ENCODE measurements at regions not wholly inside any gene's neighbourhood (a gene's known extent, or its start where the extent isn't known, plus 50 kb on each side); places are given as distances from the start of the nearest gene placed in this dataset.

DNA sequence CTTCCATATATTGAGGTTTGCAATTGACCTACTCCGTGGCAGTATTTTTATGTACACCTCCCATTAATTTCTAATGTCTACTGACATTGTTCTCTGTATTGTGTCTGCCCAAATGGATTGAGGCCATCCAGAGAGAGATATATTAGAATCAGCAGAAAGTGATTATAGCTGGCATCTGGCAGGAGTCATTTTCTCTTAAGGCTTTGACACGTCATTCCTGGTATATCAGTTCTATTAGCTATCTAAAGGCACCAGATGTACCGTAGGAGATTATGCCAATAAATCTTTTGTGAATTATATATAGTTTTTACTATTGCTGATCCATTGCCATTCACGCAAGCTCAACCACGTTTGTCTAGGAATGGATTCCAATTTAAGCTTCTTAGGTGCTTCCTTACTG, 1026.4 kb upstream of the IGFBP7 start:
- no peak for DNase-seq (ENCODE audit: low spot score)
- intact Hi-C loops (cut with DNase I), result no loop called here

DNA sequence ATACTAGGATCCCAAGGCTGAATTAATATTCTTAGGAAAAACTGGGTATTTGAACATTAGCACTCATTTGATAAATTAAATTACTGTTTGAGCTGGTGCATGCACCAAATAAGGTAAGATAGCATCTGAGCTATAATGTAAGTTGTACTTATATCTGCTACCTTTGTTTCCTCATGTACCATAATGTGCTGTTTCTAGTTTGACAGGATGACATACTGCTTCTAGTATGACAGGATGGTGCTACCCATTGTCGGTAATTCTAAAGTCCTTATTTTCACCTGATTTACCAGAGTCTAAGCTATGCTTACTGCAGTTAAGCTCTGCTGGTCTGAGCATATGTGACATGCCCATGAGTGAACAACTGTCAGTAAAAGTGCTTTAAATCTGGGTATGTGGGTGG, 1017.5 kb upstream of the IGFBP7 start:
- no peak for DNase-seq (ENCODE audit: low spot score)
- intact Hi-C loops (cut with DNase I), result no loop called here

DNA sequence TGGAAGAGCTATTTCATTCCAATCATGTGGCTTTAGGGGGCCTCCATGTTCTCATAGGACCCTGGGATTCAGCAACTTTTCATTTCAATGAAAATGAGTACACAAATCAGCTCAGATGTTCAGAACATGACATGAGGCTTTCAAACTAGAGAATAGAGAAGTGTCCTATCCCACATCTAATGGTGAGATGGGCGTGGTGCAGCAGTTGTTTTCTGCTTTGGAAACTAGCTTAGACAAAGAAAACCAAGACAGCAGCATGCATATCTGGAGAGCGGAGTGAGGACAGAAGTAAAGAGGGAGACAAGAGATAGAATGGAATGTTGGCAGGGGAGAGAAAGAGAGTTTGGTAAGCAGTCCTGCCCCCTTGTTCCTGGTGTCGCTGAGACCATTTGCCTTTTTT, 1009.1 kb upstream of the IGFBP7 start:
- intact Hi-C loops (cut with DNase I), result no loop called here

DNA sequence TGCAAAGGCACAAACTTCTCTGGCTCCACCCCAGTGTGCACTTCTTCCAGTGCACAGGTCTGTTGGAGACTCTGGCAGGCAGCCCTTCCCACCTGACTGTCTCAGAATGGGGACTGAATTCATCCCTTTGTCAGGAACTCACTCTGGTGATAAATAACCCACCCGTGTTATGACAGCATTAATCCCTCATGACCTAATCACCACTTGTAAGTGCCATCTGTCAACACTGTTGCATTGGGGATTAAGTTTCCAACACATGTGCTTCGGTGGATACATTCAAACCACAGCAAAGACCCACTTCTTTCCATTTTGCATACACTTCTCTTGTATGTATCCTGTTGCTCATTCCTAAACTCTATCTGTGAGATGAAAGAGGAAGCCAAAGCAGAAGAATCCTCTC, 1002.9 kb upstream of the IGFBP7 start:
- DNase-seq (ENCODE audit: low spot score), result no peak
- intact Hi-C loops (cut with DNase I), result no loop called here

More for the DNA sequence above, 1009.1 kb upstream of the IGFBP7 start:
- no peak for DNase-seq (ENCODE audit: low spot score)

DNA sequence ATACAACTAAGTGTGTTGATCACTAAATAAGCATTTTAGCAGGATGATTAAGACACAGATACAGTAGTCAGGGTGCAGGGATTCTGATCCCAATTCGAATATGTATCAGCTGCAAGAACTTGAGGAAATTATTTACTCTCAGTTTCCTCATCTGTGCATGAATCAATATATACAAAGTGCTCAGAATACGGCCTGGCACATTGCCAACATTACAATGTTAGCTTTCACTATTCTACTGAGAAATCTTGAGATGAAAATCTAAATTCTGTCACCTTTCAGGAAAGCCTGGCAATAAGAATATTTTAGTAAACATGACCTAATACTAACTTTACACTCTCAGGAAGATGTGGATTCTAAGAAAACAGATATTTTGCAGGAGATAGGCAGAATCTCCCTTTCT, 1001.6 kb upstream of the IGFBP7 start:
- no peak for DNase-seq (ENCODE audit: low spot score)
- intact Hi-C loops (cut with DNase I), result no loop called here

DNA sequence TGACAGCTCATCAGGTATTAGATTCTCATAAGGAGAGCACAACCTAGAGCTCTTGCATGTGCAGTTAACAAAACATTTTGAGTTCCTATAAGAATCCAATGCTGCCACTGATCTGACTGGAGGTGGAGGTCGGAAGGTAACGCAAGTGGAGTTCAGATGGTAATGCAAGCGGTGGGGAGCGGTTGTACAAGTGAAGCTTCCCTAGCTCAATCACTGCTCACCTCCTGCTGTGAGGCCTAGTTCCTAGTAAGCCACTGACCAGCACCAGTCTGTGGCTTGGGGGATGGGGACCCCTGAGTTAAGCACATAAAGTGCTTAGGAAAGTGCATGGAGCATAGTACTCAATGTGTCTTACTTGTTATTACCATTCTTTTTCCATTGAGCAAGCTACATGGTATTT, 983.2 kb upstream of the IGFBP7 start:
- DNase-seq (ENCODE audit: low spot score), result no peak
- intact Hi-C loops (cut with DNase I), result no loop called here

DNA sequence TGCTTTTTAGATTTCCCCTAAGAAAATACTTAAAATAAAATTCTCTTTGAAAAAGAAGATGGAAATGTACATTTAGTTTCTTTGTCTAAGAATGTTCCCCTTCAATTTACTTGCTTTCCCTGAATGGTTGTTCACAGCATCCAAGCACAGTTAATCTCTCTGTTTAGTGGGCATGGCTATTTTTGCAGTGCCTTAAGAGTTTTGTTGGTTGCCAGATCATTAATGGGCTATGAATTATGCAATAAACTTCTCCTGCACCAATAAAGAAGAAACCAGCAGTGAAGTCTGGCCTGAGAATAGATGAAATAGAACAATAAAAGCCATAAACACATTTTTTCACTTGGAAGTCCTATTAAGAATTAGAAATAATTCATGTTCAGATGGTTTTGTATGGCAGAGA, 980.4 kb upstream of the IGFBP7 start:
- intact Hi-C loops (cut with DNase I), result no loop called here
- DNase-seq (ENCODE audit: low spot score), result no peak

DNA sequence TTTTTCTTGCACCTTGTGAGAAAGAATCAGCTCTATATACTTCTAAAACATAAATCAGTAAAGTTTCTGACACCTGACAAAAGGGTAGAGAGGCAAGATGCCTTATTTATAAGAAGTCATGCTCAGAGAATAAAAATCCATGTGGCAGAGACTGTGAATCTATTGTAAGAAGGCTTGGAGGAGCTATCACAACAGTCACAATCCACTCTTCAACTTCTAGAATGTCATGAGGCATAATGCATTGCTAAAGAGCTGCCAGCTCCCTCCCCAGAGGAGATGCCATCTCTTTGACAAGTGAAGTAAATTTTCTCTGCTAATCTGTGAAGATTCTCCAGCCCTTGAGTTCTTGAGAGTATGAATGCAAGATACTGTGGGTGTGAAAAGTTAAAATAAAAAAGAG, 971.2 kb upstream of the IGFBP7 start:
- no peak for DNase-seq (ENCODE audit: low spot score)
- intact Hi-C loops (cut with DNase I), result no loop called here

DNA sequence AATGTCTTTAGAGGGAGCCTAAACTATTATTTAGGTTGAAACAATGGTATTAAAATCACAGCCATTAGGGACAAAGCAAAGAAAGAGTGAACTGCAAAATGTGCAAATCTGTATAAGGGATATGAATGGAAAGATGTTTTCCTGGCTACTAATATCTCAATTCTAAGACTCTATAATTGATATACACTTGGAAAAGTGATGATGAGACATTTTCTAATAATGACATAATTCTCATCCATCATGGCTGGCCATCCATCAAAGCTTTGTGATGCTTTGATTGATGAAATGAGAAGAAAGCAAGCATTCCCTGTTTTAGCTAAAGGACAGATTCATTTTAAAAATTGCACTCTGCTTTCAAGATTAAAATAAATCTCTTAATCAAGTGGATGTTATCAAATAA, 965.5 kb upstream of the IGFBP7 start:
- intact Hi-C loops (cut with DNase I), result no loop called here
- no peak for DNase-seq (ENCODE audit: low spot score)

DNA sequence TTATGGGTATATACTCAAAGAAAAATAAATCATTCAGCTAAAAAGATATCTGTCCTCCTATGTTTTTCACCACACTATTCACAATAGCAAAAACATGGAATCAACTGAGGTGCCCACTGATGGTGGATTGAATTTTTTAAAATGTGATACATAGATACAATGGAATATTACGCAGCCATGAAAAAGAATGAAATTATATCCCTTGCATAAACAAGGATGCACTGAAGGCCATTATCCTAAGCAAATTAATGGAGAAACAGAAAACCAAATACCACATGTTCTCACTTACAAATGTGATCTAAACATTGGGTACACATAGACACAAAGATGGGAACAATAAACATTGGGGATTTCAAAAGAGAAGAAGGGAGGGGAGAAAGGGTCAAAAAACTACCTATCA, 964.2 kb upstream of the IGFBP7 start:
- intact Hi-C loops (cut with DNase I), result no loop called here
- no peak for DNase-seq (ENCODE audit: low spot score)

DNA sequence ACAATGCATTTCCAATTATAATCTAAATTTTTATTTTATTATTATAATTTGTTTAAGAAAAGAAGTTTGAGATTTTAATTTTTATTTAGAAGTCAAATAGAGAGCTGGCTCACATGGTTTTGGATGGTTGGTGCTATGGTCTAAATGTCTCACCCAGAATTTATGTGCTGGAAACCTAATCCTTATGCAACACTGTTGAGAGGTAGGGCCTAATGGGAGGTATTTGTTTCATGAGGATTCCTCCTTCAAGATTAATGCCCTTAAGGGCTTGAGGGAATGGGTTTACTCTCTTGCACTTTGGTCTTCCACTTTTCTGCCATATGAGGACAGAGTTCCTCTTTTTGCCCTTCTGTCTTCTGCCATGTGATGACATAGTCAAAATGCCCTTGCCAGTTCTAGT, 960.5 kb upstream of the IGFBP7 start:
- intact Hi-C loops (cut with DNase I), result no loop called here
- no peak for DNase-seq (ENCODE audit: low spot score)

DNA sequence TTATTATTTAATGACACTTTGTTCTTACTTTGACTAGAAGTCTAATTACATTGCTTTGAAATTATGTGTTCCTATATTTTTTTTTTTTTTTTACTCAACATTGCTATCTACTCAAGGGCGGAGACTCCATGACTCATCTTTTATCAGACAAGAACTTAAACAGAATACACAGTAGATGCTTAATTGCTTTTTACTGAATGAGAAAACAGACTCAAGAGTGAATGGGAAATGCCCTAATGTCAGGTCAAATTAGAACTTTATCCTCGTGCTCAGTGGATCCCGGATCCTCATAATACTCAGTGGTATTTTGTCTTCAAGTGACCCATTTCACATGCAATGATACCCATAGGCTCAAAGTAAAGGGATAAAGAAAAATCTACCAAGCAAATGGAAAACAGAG, 954.5 kb upstream of the IGFBP7 start:
- DNase-seq (ENCODE audit: low spot score), result no peak
- intact Hi-C loops (cut with DNase I), result loop anchor here (5.0 kb wide), 1 partner anchor 622 kb away; no protein-coding TSS in a partner anchor

DNA sequence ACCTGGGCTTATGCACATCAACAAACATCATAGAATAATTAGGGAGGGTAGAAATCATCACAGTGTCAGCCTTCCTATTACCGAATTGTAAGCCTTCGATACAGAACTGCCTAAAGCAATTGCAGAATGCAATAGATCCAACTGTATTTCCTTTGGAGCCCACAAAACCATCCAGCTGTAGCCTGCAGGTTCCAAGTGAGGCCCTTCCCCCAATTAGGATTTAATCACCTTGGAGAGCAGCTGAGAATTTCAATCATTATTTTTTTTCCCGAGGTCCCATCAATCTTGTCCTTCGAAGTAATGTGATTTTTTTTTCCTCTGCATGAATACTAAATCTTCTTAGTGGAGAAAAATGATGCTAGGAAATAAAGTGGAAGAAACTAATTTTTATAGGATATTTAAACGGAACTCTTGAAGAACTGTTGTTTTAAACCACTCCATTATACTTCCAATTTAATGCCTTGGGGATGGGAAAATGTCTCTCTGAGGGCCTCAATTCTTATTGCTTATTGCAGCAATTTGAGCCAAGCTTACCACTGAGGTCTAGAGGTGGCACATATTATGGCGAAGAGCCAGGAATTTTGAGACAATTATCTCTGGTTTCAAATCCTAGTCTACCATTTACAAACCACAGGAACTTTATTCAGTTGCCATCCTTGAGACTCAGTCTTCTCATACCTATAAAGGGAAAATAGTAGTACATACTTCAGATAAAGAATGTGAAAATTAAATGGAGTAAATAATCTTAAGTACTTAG, 953.4 kb upstream of the IGFBP7 start:
- DNase-seq (ENCODE audit: low spot score), result no peak
- intact Hi-C loops (cut with DNase I), result loop anchor here (5.0 kb wide), 1 partner anchor 621 kb away; no protein-coding TSS in a partner anchor

DNA sequence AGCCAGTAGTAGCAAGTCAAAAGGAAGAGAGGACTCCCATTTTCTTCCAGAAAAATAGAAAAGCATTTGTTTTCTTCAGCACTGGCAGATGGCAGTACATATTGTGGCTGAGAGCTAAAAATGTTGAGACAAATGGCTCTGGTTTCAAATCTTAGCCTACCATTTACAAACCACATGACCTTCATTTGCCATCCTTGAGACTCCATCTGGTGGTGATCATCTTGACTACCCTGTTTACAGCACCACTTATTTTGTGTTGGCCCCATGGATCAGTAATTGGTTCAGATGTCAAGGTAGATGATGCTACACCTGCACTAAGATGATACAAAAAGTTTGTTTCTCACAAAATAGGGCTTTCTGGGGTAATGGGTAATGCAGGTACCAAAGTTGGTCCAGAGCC, 951.8 kb upstream of the IGFBP7 start:
- intact Hi-C loops (cut with DNase I), result loop anchor here (5.0 kb wide), 1 partner anchor 620 kb away; no protein-coding TSS in a partner anchor
- DNase-seq (ENCODE audit: low spot score), result no peak

DNA sequence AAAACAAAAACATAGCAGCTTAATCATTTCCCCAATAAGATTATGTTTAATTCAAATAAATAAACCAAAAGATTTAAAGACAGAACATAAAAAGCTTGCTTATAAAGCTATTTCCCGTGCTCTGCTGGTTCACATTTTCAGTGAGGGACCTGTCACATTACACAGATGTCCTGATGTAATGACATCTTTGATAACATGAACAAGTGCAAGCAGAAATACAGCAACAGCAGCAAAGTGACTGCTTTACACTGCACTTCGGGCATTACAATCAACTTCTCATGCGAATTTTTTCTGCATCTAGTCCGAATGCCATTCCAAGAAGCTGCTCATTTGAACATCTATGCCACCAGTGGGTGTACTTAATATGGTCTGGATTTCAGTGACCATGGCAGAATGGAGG, 940.3 kb upstream of the IGFBP7 start:
- DNase-seq (ENCODE audit: low spot score), result no peak
- intact Hi-C loops (cut with DNase I), result no loop called here

DNA sequence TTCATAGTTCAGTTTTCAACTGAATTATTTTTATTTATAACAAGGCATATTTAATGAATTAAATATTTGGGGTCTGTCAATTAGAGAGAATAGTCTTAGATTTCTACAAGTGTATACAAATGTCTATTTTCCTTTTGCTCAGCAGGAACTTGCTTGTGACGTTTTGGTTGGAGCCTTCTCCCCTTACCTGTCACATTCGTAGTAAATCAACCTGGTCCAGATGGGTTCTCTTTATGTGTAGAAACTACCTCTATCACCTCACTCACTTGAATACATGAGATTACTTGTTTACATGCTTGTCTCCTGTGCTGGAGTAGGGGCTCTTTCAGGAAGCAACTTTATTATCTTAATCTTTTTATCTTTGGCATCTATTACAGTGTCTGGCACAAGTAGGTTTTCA, 938.3 kb upstream of the IGFBP7 start:
- intact Hi-C loops (cut with DNase I), result no loop called here
- DNase-seq (ENCODE audit: low spot score), result no peak

DNA sequence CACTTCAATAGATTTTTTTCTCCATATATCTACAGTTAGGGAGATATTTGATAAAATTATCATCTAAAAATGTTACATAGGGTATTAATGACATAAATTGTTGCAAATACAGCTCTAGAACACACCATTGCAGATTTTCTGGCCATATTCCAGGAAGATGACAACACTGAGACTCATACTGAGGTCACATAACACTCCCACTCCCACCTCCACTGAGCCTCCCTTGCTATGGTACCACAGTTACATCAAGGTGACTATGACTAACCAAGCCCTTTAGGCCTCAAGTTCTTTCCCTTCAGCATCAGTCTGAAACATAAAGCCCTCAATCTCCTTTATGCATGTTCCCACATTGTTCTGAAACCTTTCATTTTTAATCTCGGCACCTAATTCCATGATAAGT, 932.0 kb upstream of the IGFBP7 start:
- DNase-seq (ENCODE audit: low spot score), result no peak
- intact Hi-C loops (cut with DNase I), result no loop called here

DNA sequence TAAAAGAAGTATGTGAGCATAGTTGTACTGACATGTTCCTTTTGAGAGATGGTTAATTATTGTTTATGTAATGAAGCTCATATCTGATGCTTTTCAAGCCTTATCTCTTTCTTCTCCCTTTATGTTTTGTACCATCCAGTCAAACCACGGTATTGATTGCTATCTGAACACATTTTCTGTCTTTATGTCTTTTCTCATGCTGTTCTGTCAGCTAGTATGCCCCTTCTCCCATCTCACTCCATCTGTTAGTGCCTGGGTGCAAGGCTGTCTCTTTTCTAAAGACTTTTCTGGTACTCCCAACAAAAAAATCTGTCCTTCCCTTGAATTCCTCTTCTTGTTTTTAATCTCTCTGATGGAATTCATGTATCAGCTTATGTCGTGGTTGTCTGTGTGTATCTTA, 883.8 kb upstream of the IGFBP7 start:
- intact Hi-C loops (cut with DNase I), result no loop called here

DNA sequence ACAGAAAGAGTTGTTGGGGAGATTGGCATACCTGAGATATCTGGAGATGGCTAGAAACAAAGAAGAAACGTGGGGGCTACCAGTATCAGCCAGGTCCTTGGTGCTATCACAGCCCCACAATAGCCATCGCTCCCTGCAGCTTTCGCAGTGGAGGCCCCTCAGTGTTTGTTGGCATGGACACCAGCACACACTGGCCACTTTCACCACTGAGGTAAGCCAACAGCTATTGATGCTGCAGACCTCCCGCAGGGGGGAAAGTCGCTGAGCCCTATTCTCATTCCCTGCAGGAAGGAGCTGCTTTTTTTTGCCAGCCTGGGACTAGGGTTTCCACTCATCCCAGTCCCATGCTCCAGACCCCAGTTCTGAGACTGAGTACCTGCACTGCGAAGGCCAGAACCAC, 879.2 kb upstream of the IGFBP7 start:
- no peak for DNase-seq (ENCODE audit: low spot score)
- intact Hi-C loops (cut with DNase I), result no loop called here

More for the DNA sequence above, 883.8 kb upstream of the IGFBP7 start:
- no peak for DNase-seq (ENCODE audit: low spot score)

DNA sequence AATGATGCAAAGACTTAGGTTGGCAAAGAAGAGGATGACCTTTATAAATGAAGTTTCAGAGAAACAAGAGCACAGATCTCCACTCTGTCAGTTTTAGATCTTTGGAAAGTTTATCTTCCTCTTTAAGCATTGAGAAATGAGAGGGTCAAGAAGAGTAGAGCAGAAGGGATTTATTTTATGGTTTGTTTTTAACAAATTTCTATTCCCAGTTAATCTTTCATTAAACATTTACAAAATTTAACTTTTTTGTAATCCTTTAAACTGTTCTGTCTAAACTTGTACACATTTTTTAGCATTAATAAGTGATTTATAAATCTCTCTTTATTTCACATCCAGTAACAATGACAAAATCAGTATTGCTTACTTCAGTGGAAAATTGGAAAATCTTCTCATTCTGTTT, 875.0 kb upstream of the IGFBP7 start:
- no peak for DNase-seq (ENCODE audit: low spot score)

DNA sequence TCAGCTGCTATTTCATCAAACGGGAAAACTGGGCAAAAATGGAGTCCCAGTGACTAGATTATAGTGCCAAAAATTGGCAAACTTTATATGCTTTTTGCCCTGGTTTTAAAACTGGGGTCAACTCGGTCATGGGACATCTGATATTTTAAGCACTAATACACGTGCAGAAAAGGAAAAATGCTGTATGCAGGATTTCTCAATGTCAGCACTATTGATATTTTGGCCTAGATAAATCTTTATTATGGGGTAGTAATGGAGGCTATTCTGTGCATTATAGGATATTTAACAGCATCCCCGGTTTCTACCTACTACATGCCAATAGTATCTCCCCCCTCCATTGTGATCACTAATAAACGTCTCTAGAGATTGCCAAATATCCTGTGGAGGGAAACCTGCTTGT, 870.9 kb upstream of the IGFBP7 start:
- intact Hi-C loops (cut with DNase I), result no loop called here
- DNase-seq (ENCODE audit: low spot score), result no peak

More for the DNA sequence above, 875.0 kb upstream of the IGFBP7 start:
- intact Hi-C loops (cut with DNase I), result no loop called here

DNA sequence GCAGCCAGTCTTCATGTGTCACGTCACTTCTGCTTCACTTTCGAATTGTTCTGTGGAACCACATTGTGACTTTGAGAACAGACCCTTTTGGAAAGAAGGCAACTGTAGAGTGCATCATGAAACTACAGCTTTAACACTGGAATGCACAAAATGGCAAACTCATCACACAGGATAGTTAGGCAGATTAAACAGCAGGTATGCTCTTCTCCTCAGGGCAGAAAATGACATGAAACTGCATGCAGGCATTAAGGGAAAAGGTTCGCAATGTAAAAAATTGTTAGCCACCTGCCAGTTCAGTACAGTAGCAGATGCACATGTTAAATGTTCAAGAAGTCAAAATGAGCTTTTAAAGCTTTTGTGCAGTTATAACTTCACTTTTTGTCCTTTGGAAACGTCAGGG, 864.6 kb upstream of the IGFBP7 start:
- no peak for DNase-seq (ENCODE audit: low spot score)
- intact Hi-C loops (cut with DNase I), result no loop called here

Measured in cardiac septum (tissue), 1 donor.